ENCODE measurements at regions not wholly inside any gene's neighbourhood (a gene's known extent, or its start where the extent isn't known, plus 50 kb on each side); places are given as distances from the start of the nearest gene placed in this dataset.

DNA sequence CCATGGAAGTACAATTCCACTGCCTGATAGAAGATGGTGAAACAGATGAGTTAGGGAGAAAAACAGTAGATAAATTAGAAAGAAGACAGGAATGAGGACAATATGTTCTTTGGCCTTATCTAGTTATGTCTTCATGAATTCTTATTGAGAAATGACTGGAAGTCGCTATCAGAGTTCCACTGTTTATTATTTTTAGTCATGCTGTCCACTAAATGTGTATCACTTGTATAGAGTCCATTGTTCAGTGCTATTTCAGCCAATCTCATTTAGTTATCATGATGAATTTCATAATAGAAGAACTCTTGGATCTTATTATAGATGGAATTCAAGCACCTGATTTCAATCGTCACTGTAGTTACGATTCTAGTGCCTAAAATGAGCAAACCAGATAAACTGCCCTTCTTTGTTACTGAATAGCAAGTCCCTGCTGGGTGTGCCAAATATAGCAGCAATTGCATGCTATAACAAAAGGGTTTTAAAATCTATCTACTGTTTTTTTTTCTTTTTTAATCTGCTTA lies 177.7 kb upstream of the COL1A2 start:
- Histone ChIP-seq H3K79me2 (ENCODE audit: control insufficient read depth, insufficient read depth, low read length) (no peaks in the 10 kb centered on the region), H3K9me1 (replicated peaks; ENCODE audit: control insufficient read depth, extremely low read depth, insufficient read depth, low read length) (no peaks in the 10 kb centered on the region), H2AFZ (ENCODE audit: low read depth, low read length) (peak overlapping the region; percentile 78), H3K9me3 (replicated peaks; ENCODE audit: control insufficient read depth, insufficient read depth, low read length) (no peaks in the 10 kb centered on the region), H3K27ac (ENCODE audit: insufficient read depth, low read depth, low read length) (no peak overlapping the region), H4K20me1 (replicated peaks; ENCODE audit: control insufficient read depth, extremely low read depth, insufficient read depth, low read length) (no peaks in the 10 kb centered on the region), H3K9ac (replicated peaks; ENCODE audit: extremely low read depth, insufficient read depth, low read length) (no peak overlapping the region), H3K4me3 (replicated peaks in 1 of 3; ENCODE audit: insufficient read depth in 1 of 3, low read depth in 1 of 3, low read length in 3 of 3) (no peak overlapping the region), H3K4me1 (ENCODE audit: control insufficient read depth, extremely low read depth, insufficient read depth, low read length) (no peaks in the 10 kb centered on the region), H3K27me3 (ENCODE audit: control insufficient read depth in 2 of 2, insufficient read depth in 2 of 2, low read length in 2 of 2) (no peaks in the 10 kb centered on the region), H3K36me3 (ENCODE audit: control insufficient read depth in 2 of 2, extremely low read depth in 1 of 2, insufficient read depth in 2 of 2, low read length in 2 of 2) (no peaks in the 10 kb centered on the region), H3K4me2 (ENCODE audit: insufficient read depth, low read length) (no peak overlapping the region)
- FAIRE-seq = no peak
- peak; percentile 26 for DNase-seq (ENCODE audit: low read depth, low spot score)
- BruUV-seq (replicated peaks) = no TSS peak
- intact Hi-C loops (cut with micrococcal nuclease) (no loop called here), dilution Hi-C loops (cut with MboI; ENCODE audit: extremely low pct_ligation_motif_present, low sequenced_read_pairs) (no loop called here)
- POLR2A ChIA-PET = no interaction called here
- no peak for TF ChIP-seq MAX (IDR thresholded peaks at IDR 0.05; ENCODE audit: insufficient read depth, insufficient read length)
- no peak for TF ChIP-seq JUN (IDR thresholded peaks at IDR 0.05; ENCODE audit: borderline replicate concordance, insufficient read depth, insufficient read length, low read depth)
- no peak for TF ChIP-seq MYC (IDR thresholded peaks at IDR 0.05; ENCODE audit: low read depth, low read length)
- no peak for TF ChIP-seq GATA2 (IDR thresholded peaks at IDR 0.05; ENCODE audit: insufficient read depth, insufficient read length, low read depth, low read length)
- TF ChIP-seq POLR2A (IDR thresholded peaks at IDR 0.05; ENCODE audit: low read depth, low read length) = no peak
- TF ChIP-seq POLR2AphosphoS5 (IDR thresholded peaks at IDR 0.05; ENCODE audit: insufficient read depth, low read depth, low read length) = no peak
- TF ChIP-seq FOS (IDR thresholded peaks at IDR 0.05; ENCODE audit: borderline replicate concordance, insufficient read depth, low read length) = no peak
- no peak for TF ChIP-seq EZH2 (IDR thresholded peaks at IDR 0.05; ENCODE audit: borderline replicate concordance, low read depth, low read length, severe bottlenecking)
- TF ChIP-seq, protein P1, sequence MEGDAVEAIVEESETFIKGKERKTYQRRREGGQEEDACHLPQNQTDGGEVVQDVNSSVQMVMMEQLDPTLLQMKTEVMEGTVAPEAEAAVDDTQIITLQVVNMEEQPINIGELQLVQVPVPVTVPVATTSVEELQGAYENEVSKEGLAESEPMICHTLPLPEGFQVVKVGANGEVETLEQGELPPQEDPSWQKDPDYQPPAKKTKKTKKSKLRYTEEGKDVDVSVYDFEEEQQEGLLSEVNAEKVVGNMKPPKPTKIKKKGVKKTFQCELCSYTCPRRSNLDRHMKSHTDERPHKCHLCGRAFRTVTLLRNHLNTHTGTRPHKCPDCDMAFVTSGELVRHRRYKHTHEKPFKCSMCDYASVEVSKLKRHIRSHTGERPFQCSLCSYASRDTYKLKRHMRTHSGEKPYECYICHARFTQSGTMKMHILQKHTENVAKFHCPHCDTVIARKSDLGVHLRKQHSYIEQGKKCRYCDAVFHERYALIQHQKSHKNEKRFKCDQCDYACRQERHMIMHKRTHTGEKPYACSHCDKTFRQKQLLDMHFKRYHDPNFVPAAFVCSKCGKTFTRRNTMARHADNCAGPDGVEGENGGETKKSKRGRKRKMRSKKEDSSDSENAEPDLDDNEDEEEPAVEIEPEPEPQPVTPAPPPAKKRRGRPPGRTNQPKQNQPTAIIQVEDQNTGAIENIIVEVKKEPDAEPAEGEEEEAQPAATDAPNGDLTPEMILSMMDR (IDR thresholded peaks at IDR 0.05; ENCODE audit: extremely low read depth in 1 of 2, insufficient read depth in 1 of 2, low read depth in 1 of 2, low read length in 2 of 2) = no peak
- CTCF ChIA-PET = interaction anchor here (1.2 to 1.7 kb wide), 4 partner anchors 11 to 130 kb away, joined by 3 to 5 read pairs (median 3); no protein-coding TSS in a partner anchor
